NB4 (cell line): ENCODE measurements at regions not wholly inside any gene's neighbourhood (a gene's known extent, or its start where the extent isn't known, plus 50 kb on each side); places are given as distances from the start of the nearest gene placed in this dataset.

Experiments
- DNase-seq: peaks from one replicate; pipeline ENCODE4 v3.0.0; 2010; ENCODE audit warnings: low read depth
- H3K4me3 ChIP-seq: one replicate; pipeline ENCODE4 v1.5.1; 2011; ENCODE audit warnings: mild to moderate bottlenecking, low read depth, low read length, moderate library complexity
- MYC ChIP-seq: IDR thresholded peaks from 2 replicates; pipeline ENCODE4 v1.6.1; 2011; ENCODE audit warnings: low read depth, low read length
- POLR2A ChIP-seq: IDR thresholded peaks from 2 replicates; pipeline ENCODE4 v1.6.1; 2011; ENCODE audit warnings: mild to moderate bottlenecking; ENCODE audit not compliant: insufficient read length; ENCODE audit errors: extremely low read depth
- TF ChIP-seq, protein P1 (sequence below): IDR thresholded peaks from 2 replicates; pipeline ENCODE4 v1.6.1; 2011; ENCODE audit warnings: low read depth, low read length
- TF ChIP-seq, protein P2 (sequence below): IDR thresholded peaks from one replicate; pipeline ENCODE4 v1.5.1; 2012; ENCODE audit warnings: low read depth, low read length

DNA sequence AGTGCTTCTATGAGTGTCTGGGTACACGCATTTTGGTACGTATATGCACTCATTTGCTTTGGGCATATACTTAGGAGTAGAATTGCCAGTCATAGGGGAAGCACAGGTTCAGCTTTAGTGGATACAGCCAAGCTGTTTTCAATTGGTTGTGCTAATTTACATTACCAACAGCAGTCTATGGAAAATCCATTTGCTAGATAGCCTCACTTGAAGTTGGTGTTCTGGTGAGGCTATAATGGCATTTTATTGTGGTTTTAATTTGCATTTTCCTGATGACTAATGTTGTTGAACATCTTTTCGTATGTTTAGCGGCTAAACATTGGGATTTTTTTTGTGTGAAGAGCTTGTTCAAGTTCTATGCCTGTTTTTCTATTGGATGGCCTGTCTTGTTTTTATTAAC, 76.8 kb upstream of the ANKH start:
- TF ChIP-seq, protein P1, sequence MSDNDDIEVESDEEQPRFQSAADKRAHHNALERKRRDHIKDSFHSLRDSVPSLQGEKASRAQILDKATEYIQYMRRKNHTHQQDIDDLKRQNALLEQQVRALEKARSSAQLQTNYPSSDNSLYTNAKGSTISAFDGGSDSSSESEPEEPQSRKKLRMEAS = no peak
- TF ChIP-seq POLR2A (no peak), MYC (no peak)
- TF ChIP-seq, protein P2, sequence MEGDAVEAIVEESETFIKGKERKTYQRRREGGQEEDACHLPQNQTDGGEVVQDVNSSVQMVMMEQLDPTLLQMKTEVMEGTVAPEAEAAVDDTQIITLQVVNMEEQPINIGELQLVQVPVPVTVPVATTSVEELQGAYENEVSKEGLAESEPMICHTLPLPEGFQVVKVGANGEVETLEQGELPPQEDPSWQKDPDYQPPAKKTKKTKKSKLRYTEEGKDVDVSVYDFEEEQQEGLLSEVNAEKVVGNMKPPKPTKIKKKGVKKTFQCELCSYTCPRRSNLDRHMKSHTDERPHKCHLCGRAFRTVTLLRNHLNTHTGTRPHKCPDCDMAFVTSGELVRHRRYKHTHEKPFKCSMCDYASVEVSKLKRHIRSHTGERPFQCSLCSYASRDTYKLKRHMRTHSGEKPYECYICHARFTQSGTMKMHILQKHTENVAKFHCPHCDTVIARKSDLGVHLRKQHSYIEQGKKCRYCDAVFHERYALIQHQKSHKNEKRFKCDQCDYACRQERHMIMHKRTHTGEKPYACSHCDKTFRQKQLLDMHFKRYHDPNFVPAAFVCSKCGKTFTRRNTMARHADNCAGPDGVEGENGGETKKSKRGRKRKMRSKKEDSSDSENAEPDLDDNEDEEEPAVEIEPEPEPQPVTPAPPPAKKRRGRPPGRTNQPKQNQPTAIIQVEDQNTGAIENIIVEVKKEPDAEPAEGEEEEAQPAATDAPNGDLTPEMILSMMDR = no peak
- H3K4me3 ChIP-seq = no peak overlapping the region
- DNase-seq = no peak

DNA sequence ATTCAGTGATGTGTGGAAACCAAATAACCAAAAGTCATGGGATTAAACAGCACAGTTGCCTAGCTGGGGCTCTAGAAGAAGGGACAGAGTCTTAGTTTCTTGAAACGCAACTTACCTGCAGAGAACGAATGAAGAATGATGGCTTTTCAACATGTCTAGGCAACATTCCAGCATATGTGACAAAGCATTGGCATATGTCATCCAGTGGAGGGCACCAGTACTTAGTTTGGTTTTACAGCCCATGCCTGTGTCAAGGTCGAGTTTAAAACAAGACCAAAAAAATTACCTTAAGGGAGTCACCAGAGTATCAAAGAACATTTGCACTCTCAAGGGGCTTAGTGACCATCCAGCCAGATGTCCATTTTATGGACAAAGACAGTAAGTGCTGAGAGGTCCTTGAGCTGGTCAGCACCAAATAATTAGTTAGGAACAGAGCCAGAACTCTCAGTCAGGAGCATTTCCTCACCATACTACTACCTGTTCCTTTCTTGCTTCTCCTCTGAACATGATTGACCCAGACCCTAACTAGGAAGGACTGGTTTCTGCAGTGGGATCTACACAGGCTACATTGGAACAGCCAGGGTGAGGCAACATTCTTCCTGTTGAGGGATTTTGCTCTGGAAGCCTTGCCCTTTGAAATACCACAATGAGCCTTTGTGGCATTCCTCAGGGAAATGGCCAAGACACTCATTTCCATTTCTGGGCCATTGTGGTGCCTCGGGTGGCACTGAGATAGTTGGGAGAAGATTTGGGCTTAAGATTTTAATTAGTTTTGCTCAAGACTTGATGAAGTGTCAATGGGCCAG, 75.4 kb upstream of the ANKH start:
- H3K4me3 ChIP-seq = no peak overlapping the region
- TF ChIP-seq MYC = no peak
- TF ChIP-seq, protein P2 = peak; percentile 62
- peak; percentile 53 for DNase-seq

DNA sequence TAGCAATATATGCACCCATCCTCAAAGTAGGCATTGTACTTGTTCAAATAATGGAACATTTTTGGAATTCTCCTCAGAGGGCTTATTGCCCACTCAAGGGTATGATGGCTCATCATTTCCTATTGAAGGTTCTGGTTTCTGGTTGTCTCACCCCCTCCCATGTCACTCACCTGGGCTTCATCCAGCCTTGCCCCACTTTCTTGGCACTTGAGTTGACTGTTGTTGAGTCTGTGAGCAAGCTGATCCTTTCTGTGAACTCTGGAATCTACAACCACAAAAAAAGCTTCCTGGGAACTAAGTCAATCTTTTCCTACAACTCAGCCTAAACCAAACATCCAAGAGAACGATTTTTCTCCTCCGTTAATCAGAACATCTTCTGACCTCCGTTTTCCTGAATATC, 73.9 kb upstream of the ANKH start:
- H3K4me3 ChIP-seq = no peak overlapping the region
- TF ChIP-seq, protein P1 = no peak
- TF ChIP-seq MYC (no peak), POLR2A (no peak)
- TF ChIP-seq, protein P2 = no peak
- no peak for DNase-seq

DNA sequence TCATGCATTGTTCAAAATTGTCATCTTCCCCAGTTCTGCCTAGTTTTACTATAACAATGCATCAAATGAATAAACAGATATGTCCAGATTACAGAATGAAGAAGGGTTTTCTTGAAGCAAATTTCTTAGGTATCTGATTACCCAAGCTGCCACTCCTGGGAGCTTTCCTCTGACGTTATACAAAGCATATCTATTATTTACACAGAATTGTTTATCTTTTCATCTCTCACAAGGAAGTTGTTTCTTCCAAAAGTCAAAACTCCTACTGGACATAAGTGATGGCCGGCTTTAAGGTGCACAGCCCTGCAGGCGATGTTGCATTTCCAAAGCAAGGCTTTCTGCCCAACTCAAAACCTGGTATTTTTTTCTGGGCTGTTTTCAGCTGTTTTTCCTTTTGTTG, 73.4 kb upstream of the ANKH start:
- no peak overlapping the region for H3K4me3 ChIP-seq
- DNase-seq = no peak
- TF ChIP-seq POLR2A (no peak), MYC (no peak)
- TF ChIP-seq, protein P1 = no peak
- TF ChIP-seq, protein P2 = no peak

DNA sequence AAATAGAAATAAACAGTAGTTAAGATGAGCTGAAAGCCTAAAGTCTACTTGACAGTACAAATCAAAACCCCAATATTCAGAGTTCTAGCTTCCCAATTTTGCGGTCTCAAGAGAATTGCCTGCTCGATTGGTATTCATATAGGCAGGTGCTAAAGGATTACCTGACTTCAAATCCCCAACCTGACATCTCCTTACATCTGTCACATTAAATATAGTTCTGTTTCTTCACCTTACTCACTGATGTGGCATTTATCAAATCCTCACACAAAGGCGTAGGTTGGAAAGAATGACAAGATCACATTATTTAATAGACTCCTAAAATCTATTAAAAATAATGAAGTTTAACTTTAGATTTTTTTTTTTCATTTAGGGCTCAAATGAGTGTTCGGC, 72.8 kb upstream of the ANKH start:
- no peak for DNase-seq
- TF ChIP-seq MYC (no peak), POLR2A (no peak)
- TF ChIP-seq, protein P2 = no peak
- TF ChIP-seq, protein P1 = no peak
- no peak overlapping the region for H3K4me3 ChIP-seq

DNA sequence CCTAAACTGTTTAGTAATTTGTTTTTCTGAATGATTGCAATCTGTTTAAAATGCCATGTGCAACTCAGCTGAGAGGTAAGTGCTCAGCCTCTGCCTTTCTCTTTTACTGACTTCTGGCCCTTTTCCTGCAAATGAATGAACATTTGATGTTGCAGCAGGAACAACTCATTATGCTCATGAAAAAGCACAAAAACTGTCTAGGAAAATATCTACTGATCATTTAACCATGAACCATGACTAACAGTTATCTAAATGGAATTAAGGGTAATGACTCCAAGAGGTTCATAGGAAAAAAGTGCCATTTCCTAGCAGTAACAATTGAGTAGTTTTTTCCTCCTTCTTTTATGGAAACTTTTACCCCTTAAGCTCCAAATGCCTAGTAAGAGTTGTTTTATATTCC, 70.6 kb upstream of the ANKH start:
- TF ChIP-seq, protein P2 = no peak
- TF ChIP-seq, protein P1 = no peak
- no peak for TF ChIP-seq POLR2A
- TF ChIP-seq MYC = no peak
- DNase-seq = no peak
- H3K4me3 ChIP-seq = no peak overlapping the region
